ENCODE measurements at regions not wholly inside any gene's neighbourhood (a gene's known extent, or its start where the extent isn't known, plus 50 kb on each side); places are given as distances from the start of the nearest gene placed in this dataset.

- no peaks in the 10 kb centered on the region for H3K9me3 Mint-ChIP-seq
- no peaks in the 10 kb centered on the region for H3K27me3 Mint-ChIP-seq (ENCODE audit: low read depth)
- H3K36me3 Mint-ChIP-seq (ENCODE audit: low read depth), result no peaks in the 10 kb centered on the region
- H3K27ac Mint-ChIP-seq, result no peak overlapping the region
- H3K4me1 Mint-ChIP-seq (ENCODE audit: low read depth), result no peaks in the 10 kb centered on the region
- no peak overlapping the region for H3K4me3 Mint-ChIP-seq
These were observed 284.4 kb downstream of the ENC1 start for GRCh38 chr5:74356009-74356695.

- H3K36me3 Mint-ChIP-seq (ENCODE audit: low read depth), result no peaks in the 10 kb centered on the region
These were observed 285.3 kb downstream of the ENC1 start for GRCh38 chr5:74355041-74355824.

GRCh38 chr5:74352256-74352655 is 288.3 kb downstream of the ENC1 start:
- Mint-ChIP-seq H3K27ac (no peak overlapping the region), H3K27me3 (ENCODE audit: low read depth) (no peaks in the 10 kb centered on the region), H3K36me3 (ENCODE audit: low read depth) (no peaks in the 10 kb centered on the region), H3K4me3 (no peak overlapping the region), H3K4me1 (ENCODE audit: low read depth) (no peaks in the 10 kb centered on the region), H3K9me3 (no peaks in the 10 kb centered on the region)

More at GRCh38 chr5:74355041-74355824, 285.3 kb downstream of the ENC1 start:
- no peak overlapping the region for H3K27ac Mint-ChIP-seq
- no peak overlapping the region for H3K4me3 Mint-ChIP-seq
- H3K9me3 Mint-ChIP-seq, result no peaks in the 10 kb centered on the region
- H3K4me1 Mint-ChIP-seq (ENCODE audit: low read depth), result no peaks in the 10 kb centered on the region
- no peaks in the 10 kb centered on the region for H3K27me3 Mint-ChIP-seq (ENCODE audit: low read depth)

- H3K4me3 Mint-ChIP-seq, result no peak overlapping the region
- no peaks in the 10 kb centered on the region for H3K4me1 Mint-ChIP-seq (ENCODE audit: low read depth)
- H3K36me3 Mint-ChIP-seq (ENCODE audit: low read depth), result no peaks in the 10 kb centered on the region
- H3K9me3 Mint-ChIP-seq, result no peaks in the 10 kb centered on the region
- H3K27me3 Mint-ChIP-seq (ENCODE audit: low read depth), result no peaks in the 10 kb centered on the region
- no peak overlapping the region for H3K27ac Mint-ChIP-seq
These were observed 297.4 kb downstream of the ENC1 start for GRCh38 chr5:74342948-74343682.

- Mint-ChIP-seq H3K27me3 (ENCODE audit: low read depth) (peaks cover 2% of the 10 kb centered on the region), H3K4me1 (ENCODE audit: low read depth) (no peaks in the 10 kb centered on the region), H3K36me3 (ENCODE audit: low read depth) (no peaks in the 10 kb centered on the region), H3K4me3 (no peak overlapping the region), H3K9me3 (no peaks in the 10 kb centered on the region), H3K27ac (no peak overlapping the region)
These were observed 298.3 kb downstream of the ENC1 start for GRCh38 chr5:74342182-74342581.

GRCh38 chr5:74341221-74341620 is 299.3 kb downstream of the ENC1 start:
- Mint-ChIP-seq H3K36me3 (ENCODE audit: low read depth) (no peaks in the 10 kb centered on the region), H3K27me3 (ENCODE audit: low read depth) (peaks cover 7% of the 10 kb centered on the region), H3K4me1 (ENCODE audit: low read depth) (no peaks in the 10 kb centered on the region), H3K9me3 (no peaks in the 10 kb centered on the region), H3K4me3 (no peak overlapping the region), H3K27ac (no peak overlapping the region)

- Mint-ChIP-seq H3K27ac (no peak overlapping the region), H3K4me3 (no peak overlapping the region), H3K4me1 (ENCODE audit: low read depth) (no peaks in the 10 kb centered on the region), H3K36me3 (ENCODE audit: low read depth) (no peaks in the 10 kb centered on the region), H3K27me3 (ENCODE audit: low read depth) (peaks cover 7% of the 10 kb centered on the region), H3K9me3 (no peaks in the 10 kb centered on the region)
These were observed 300.1 kb downstream of the ENC1 start for GRCh38 chr5:74340476-74340875.

GRCh38 chr5:74337984-74338310 is 302.6 kb downstream of the ENC1 start:
- Mint-ChIP-seq H3K9me3 (no peaks in the 10 kb centered on the region), H3K36me3 (ENCODE audit: low read depth) (no peaks in the 10 kb centered on the region), H3K27ac (no peak overlapping the region), H3K27me3 (ENCODE audit: low read depth) (peaks cover 13% of the 10 kb centered on the region), H3K4me1 (ENCODE audit: low read depth) (no peaks in the 10 kb centered on the region), H3K4me3 (no peak overlapping the region)

- peaks cover 13% of the 10 kb centered on the region for H3K27me3 Mint-ChIP-seq (ENCODE audit: low read depth)
- no peaks in the 10 kb centered on the region for H3K36me3 Mint-ChIP-seq (ENCODE audit: low read depth)
- H3K4me1 Mint-ChIP-seq (ENCODE audit: low read depth), result no peaks in the 10 kb centered on the region
- H3K9me3 Mint-ChIP-seq, result no peaks in the 10 kb centered on the region
- H3K27ac Mint-ChIP-seq, result no peak overlapping the region
- H3K4me3 Mint-ChIP-seq, result no peak overlapping the region
These were observed 303.1 kb downstream of the ENC1 start for GRCh38 chr5:74337254-74337983.

- Mint-ChIP-seq H3K27me3 (ENCODE audit: low read depth) (peaks cover 13% of the 10 kb centered on the region), H3K27ac (no peak overlapping the region), H3K4me3 (no peak overlapping the region), H3K36me3 (ENCODE audit: low read depth) (no peaks in the 10 kb centered on the region), H3K9me3 (no peaks in the 10 kb centered on the region), H3K4me1 (ENCODE audit: low read depth) (no peaks in the 10 kb centered on the region)
These were observed 304.2 kb downstream of the ENC1 start for GRCh38 chr5:74336297-74336696.

- Mint-ChIP-seq H3K4me1 (ENCODE audit: low read depth) (no peaks in the 10 kb centered on the region), H3K9me3 (no peaks in the 10 kb centered on the region), H3K4me3 (no peak overlapping the region), H3K27ac (no peak overlapping the region), H3K27me3 (ENCODE audit: low read depth) (peaks cover 17% of the 10 kb centered on the region), H3K36me3 (ENCODE audit: low read depth) (no peaks in the 10 kb centered on the region)
These were observed 305.7 kb downstream of the ENC1 start for GRCh38 chr5:74334762-74335384.

- H3K36me3 Mint-ChIP-seq (ENCODE audit: low read depth), result no peaks in the 10 kb centered on the region
- H3K4me1 Mint-ChIP-seq (ENCODE audit: low read depth), result no peaks in the 10 kb centered on the region
- H3K27me3 Mint-ChIP-seq (ENCODE audit: low read depth), result peaks cover 17% of the 10 kb centered on the region
- no peak overlapping the region for H3K4me3 Mint-ChIP-seq
- H3K27ac Mint-ChIP-seq, result no peak overlapping the region
- no peaks in the 10 kb centered on the region for H3K9me3 Mint-ChIP-seq
These were observed 306.3 kb downstream of the ENC1 start for GRCh38 chr5:74334062-74334761.

- Mint-ChIP-seq H3K4me3 (no peak overlapping the region), H3K9me3 (no peaks in the 10 kb centered on the region), H3K4me1 (ENCODE audit: low read depth) (no peaks in the 10 kb centered on the region), H3K27me3 (ENCODE audit: low read depth) (peaks cover 17% of the 10 kb centered on the region), H3K27ac (no peak overlapping the region), H3K36me3 (ENCODE audit: low read depth) (no peaks in the 10 kb centered on the region)
These were observed 307.1 kb downstream of the ENC1 start for GRCh38 chr5:74333430-74333829.

- Mint-ChIP-seq H3K4me1 (ENCODE audit: low read depth) (no peaks in the 10 kb centered on the region), H3K9me3 (no peaks in the 10 kb centered on the region), H3K27ac (no peak overlapping the region), H3K36me3 (ENCODE audit: low read depth) (no peaks in the 10 kb centered on the region), H3K27me3 (ENCODE audit: low read depth) (peaks cover 17% of the 10 kb centered on the region), H3K4me3 (no peak overlapping the region)
These were observed 307.8 kb downstream of the ENC1 start for GRCh38 chr5:74332682-74333081.
